Loucy (cell line): ENCODE measurements at regions not wholly inside any gene's neighbourhood (a gene's known extent, or its start where the extent isn't known, plus 50 kb on each side); places are given as distances from the start of the nearest gene placed in this dataset.

Experiments used
- CTCF ChIP-seq: fragments of 200-600 bp; sonication (generic); conservative IDR thresholded peaks from 2 replicates; pipeline ENCODE4 v1.5.1; 2014; ENCODE audit warnings: mild to moderate bottlenecking, antibody characterized with exemption, low read length
- EZH2phosphoT487 ChIP-seq: fragments of 200-600 bp; IDR thresholded peaks from 2 replicates; pipeline ENCODE4 v1.6.1; 2018; ENCODE audit warnings: antibody characterized with exemption, mild to moderate bottlenecking, moderate library complexity, borderline replicate concordance

GRCh38 chr20:60600036-60600435 is 641.8 kb downstream of the CDH26 start:
- no peak for TF ChIP-seq CTCF
- TF ChIP-seq EZH2phosphoT487: no peak
